Panc1 (cell line): ENCODE measurements at regions not wholly inside any gene's neighbourhood (a gene's known extent, or its start where the extent isn't known, plus 50 kb on each side); places are given as distances from the start of the nearest gene placed in this dataset.

Source experiments
- CTCF ChIP-seq: fragments of 450-650 bp; IDR thresholded peaks from 2 replicates; pipeline ENCODE4 v1.5.1; 2017; ENCODE audit warnings: mild to moderate bottlenecking
- POLR2AphosphoS5 ChIP-seq: IDR thresholded peaks from 2 replicates; pipeline ENCODE4 v1.6.1; 2012; ENCODE audit warnings: mild to moderate bottlenecking, low read depth, low read length, moderate library complexity
- SIN3A ChIP-seq: IDR thresholded peaks from 2 replicates; pipeline ENCODE4 v1.6.1; 2012; ENCODE audit warnings: low read depth, mild to moderate bottlenecking, low read length, moderate library complexity, borderline replicate concordance; ENCODE audit not compliant: insufficient read depth
- TCF7L2 ChIP-seq: IDR thresholded peaks from 2 replicates; pipeline ENCODE4 v1.6.1; 2011; ENCODE audit warnings: mild to moderate bottlenecking, low read depth, low read length, inconsistent platforms
- TF ChIP-seq, protein P1 (sequence below), 2 experiments: IDR thresholded peaks; 2 replicates each; pipeline ENCODE4 v1.6.1; 2011 to 2012; ENCODE audit warnings: low read depth in 2 of 2, control low read depth in 1 of 2, low read length in 1 of 2, mild to moderate bottlenecking in 1 of 2, moderate library complexity in 1 of 2; ENCODE audit not compliant: insufficient read depth in 1 of 2

DNA sequence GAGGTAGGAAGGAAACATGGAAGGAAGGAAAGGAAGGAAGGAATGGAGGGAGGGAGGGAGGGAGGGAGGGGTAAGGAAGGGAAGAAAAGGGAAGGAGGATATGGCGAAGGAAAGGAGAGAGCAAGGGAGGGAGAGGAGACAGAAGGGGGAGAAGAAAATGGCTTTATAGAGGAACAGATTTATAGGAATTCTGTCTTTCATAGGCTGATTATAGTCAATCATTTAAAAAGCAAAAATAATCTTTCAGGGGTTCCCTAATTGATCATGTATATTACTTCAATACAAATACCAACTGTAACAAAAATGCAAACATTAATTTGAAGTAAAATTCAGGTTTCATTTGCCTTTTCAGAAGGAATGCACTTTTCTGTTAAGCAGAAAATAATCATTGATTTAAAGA lies 519.1 kb downstream of the MDFIC start:
- TF ChIP-seq, protein P1, sequence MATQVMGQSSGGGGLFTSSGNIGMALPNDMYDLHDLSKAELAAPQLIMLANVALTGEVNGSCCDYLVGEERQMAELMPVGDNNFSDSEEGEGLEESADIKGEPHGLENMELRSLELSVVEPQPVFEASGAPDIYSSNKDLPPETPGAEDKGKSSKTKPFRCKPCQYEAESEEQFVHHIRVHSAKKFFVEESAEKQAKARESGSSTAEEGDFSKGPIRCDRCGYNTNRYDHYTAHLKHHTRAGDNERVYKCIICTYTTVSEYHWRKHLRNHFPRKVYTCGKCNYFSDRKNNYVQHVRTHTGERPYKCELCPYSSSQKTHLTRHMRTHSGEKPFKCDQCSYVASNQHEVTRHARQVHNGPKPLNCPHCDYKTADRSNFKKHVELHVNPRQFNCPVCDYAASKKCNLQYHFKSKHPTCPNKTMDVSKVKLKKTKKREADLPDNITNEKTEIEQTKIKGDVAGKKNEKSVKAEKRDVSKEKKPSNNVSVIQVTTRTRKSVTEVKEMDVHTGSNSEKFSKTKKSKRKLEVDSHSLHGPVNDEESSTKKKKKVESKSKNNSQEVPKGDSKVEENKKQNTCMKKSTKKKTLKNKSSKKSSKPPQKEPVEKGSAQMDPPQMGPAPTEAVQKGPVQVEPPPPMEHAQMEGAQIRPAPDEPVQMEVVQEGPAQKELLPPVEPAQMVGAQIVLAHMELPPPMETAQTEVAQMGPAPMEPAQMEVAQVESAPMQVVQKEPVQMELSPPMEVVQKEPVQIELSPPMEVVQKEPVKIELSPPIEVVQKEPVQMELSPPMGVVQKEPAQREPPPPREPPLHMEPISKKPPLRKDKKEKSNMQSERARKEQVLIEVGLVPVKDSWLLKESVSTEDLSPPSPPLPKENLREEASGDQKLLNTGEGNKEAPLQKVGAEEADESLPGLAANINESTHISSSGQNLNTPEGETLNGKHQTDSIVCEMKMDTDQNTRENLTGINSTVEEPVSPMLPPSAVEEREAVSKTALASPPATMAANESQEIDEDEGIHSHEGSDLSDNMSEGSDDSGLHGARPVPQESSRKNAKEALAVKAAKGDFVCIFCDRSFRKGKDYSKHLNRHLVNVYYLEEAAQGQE (IDR thresholded peaks at IDR 0.05; ENCODE audit: insufficient read depth in 1 of 2, low read depth in 2 of 2, low read length in 1 of 2): no peak
- TF ChIP-seq CTCF (no peak), SIN3A (no peak), POLR2AphosphoS5 (no peak), TCF7L2 (no peak)
